ENCODE measurements at regions not wholly inside any gene's neighbourhood (a gene's known extent, or its start where the extent isn't known, plus 50 kb on each side); places are given as distances from the start of the nearest gene placed in this dataset.
"Not testable (repeated sequence)": the region's sequence is repeated elsewhere in the genome, so short reads cannot be mapped to it uniquely, and the experiment has no call there.

- DNase-seq = no peak
These were observed 301.9 kb downstream of the TFAP2A start for GRCh38 chr6:10112871-10113549.

- DNase-seq = no peak
These were observed 302.9 kb downstream of the TFAP2A start for GRCh38 chr6:10111975-10112374.

- no peak for DNase-seq
These were observed 313.2 kb downstream of the TFAP2A start for GRCh38 chr6:10101551-10102252.

- DNase-seq = no peak
These were observed 315.2 kb downstream of the TFAP2A start for GRCh38 chr6:10099529-10100140.

- no peak for DNase-seq
These were observed 315.9 kb downstream of the TFAP2A start for GRCh38 chr6:10098756-10099528.

- DNase-seq = no peak
These were observed 321.6 kb downstream of the TFAP2A start for GRCh38 chr6:10093282-10093681.

- no peak for DNase-seq
These were observed 330.5 kb downstream of the TFAP2A start for GRCh38 chr6:10084111-10084986.

- DNase-seq = no peak
These were observed 332.5 kb downstream of the TFAP2A start for GRCh38 chr6:10082385-10082784.

GRCh38 chr6:10081957-10082356 lies 332.9 kb downstream of the TFAP2A start:
- DNase-seq = no peak

GRCh38 chr6:10081075-10081474 lies 333.8 kb downstream of the TFAP2A start:
- no peak for DNase-seq

GRCh38 chr6:10080561-10080960 lies 334.3 kb downstream of the TFAP2A start:
- no peak for DNase-seq

GRCh38 chr6:10078581-10078980 lies 336.3 kb downstream of the TFAP2A start:
- no peak for DNase-seq

- DNase-seq = not testable (repeated sequence)
These were observed 340.1 kb downstream of the TFAP2A start for GRCh38 chr6:10074726-10075125.

GRCh38 chr6:10073341-10073740 lies 341.5 kb downstream of the TFAP2A start:
- DNase-seq = no peak

GRCh38 chr6:10071631-10072220 lies 343.1 kb downstream of the TFAP2A start:
- DNase-seq = no peak

- no peak for DNase-seq
These were observed 354.9 kb downstream of the TFAP2A start for GRCh38 chr6:10060004-10060403.

- DNase-seq = no peak
These were observed 360.2 kb downstream of the TFAP2A start for GRCh38 chr6:10054672-10055071.

GRCh38 chr6:10051283-10051682 lies 363.6 kb downstream of the TFAP2A start:
- DNase-seq = no peak

- DNase-seq = no peak
These were observed 366.2 kb downstream of the TFAP2A start for GRCh38 chr6:10048370-10049297.

GRCh38 chr6:10042280-10042679 lies 372.6 kb downstream of the TFAP2A start:
- no peak for DNase-seq

Measured in fibroblast of skin of scalp (primary cell).